ENCODE measurements at regions not wholly inside any gene's neighbourhood (a gene's known extent, or its start where the extent isn't known, plus 50 kb on each side); places are given as distances from the start of the nearest gene placed in this dataset.

DNA sequence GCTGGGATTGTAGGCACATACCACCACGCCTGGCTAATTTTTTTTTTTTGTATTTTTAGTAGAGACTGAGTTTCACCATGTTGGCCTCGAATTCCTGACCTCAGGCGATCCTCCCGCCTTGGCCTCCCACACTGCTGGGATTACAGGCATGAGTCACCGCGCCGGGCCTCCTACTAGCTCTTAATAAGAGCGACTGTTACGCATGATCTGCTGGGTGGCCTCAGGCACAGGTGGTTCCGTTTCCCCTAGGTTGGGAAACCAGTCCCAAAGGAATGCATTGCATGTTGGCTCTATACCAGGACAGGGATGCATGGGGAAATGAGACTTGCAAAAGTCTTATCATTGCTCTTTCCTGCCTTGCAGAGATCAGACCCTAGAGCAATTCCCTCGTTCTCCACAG lies 184.7 kb upstream of the PPP1R26 start:
- TF ChIP-seq POLR2A (IDR thresholded peaks at IDR 0.05) = no peak
- TF ChIP-seq, protein P1, sequence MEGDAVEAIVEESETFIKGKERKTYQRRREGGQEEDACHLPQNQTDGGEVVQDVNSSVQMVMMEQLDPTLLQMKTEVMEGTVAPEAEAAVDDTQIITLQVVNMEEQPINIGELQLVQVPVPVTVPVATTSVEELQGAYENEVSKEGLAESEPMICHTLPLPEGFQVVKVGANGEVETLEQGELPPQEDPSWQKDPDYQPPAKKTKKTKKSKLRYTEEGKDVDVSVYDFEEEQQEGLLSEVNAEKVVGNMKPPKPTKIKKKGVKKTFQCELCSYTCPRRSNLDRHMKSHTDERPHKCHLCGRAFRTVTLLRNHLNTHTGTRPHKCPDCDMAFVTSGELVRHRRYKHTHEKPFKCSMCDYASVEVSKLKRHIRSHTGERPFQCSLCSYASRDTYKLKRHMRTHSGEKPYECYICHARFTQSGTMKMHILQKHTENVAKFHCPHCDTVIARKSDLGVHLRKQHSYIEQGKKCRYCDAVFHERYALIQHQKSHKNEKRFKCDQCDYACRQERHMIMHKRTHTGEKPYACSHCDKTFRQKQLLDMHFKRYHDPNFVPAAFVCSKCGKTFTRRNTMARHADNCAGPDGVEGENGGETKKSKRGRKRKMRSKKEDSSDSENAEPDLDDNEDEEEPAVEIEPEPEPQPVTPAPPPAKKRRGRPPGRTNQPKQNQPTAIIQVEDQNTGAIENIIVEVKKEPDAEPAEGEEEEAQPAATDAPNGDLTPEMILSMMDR (IDR thresholded peaks at IDR 0.05) = no peak
